Esophagus squamous epithelium (tissue), 5 donors: ENCODE measurements at regions not wholly inside any gene's neighbourhood (a gene's known extent, or its start where the extent isn't known, plus 50 kb on each side); places are given as distances from the start of the nearest gene placed in this dataset.

Source experiments
- DNase-seq: peaks from one replicate; lab custom pipeline; 2025; lab: John Stamatoyannopoulos, UW
- H3K27ac ChIP-seq, 4 donors: fragments of 200-600 bp; sonication (generic); one replicate each; pipeline ENCODE4 v1.5.1; 2016 to 2019; ENCODE audit warnings: mild to moderate bottlenecking in 1 of 4
- H3K27me3 ChIP-seq, 4 donors: fragments of 200-600 bp; sonication (generic); 1 replicate in 3 of 4; 2 replicates in 1 of 4; pipeline versions ENCODE4 v1.5.1 to v1.6.0; 2017 to 2021; ENCODE audit warnings: antibody characterized with exemption in 1 of 4
- H3K36me3 ChIP-seq, 3 donors: fragments of 200-600 bp; sonication (generic); one replicate each; pipeline ENCODE4 v1.5.1; 2016 to 2019
- H3K4me1 ChIP-seq, 3 donors: fragments of 200-600 bp; sonication (generic); one replicate each; pipeline ENCODE4 v1.5.1; 2017 to 2019
- H3K4me3 ChIP-seq, 4 donors: fragments of 200-600 bp; sonication (generic); 1 replicate in 3 of 4; 2 replicates in 1 of 4; pipeline ENCODE4 v1.5.1; 2016 to 2019; ENCODE audit warnings: mild to moderate bottlenecking in 2 of 4, moderate library complexity in 1 of 4
- H3K9me3 ChIP-seq, 3 donors: fragments of 200-600 bp; sonication (generic); one replicate each; pipeline ENCODE4 v1.5.1; 2016 to 2019
- CTCF ChIP-seq, 6 experiments: fragments of 450-650 bp in 4 of 6; fragments of 200-600 bp in 2 of 6; sonication (generic) in 2 of 6; IDR thresholded peaks; one replicate each; pipeline ENCODE4 v1.5.1; 2016 to 2019; ENCODE audit warnings: antibody characterized with exemption in 6 of 6, mild to moderate bottlenecking in 4 of 6, moderate library complexity in 4 of 6
- POLR2A ChIP-seq, 4 donors: fragments of 450-650 bp; IDR thresholded peaks; one replicate each; pipeline ENCODE4 v1.6.1; 2017; ENCODE audit warnings: antibody characterized with exemption in 4 of 4, mild to moderate bottlenecking in 4 of 4, moderate library complexity in 3 of 4
- WGBS, 2 donors: methylation state at CpG; one replicate each; pipeline ENCODE4 v1.1.5; 2018; 5-methylcytosine and 5-hydroxymethylcytosine counted together
- intact Hi-C: fragments of 100-400 bp; cut with DNase I; formaldehyde crosslinking; loops from one replicate; pipeline ENCODE4 v1.15.0; 2022
- donor health status: DM: yes; HTN: yes; CAD: no.

DNA sequence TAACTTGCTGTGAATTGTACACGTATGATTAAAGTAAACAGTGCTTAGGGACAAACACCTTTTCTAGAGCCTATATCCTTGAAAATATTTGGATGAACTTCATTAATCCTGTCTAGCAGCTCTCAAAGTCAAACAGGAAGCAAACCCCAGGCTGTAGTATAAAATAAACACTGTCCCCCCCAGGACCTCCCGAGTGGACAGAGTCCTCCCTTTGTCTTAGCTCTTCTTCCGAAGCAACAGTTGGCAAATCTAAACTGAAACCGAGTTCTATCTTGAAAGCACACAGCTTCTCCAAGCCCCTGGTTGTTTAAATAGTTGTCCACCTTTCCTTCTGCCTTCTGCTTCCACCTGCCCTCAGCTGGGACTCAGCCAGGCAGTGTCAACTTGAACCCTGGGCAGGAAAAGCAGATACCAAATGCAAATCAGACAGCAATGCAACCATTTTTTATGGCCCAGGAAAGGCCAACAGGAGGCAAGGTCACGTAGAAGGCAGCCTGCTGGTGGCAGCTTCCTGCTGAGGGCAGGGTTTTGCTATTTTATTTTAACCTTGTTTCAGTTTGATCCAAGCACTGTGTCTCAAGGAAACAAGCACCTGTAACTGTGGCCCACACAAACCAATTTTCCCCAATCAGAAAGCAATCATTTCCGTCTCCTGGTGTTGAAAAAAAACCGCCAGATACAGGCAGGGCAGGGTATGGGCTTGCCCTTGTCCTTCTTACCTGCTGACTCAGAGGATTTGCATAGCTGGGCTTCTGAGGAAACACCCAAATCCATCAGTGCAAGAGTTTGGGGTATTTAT lies 110.3 kb upstream of the KIT start:
- no peaks in the 10 kb centered on the region for H3K9me3 ChIP-seq
- no peak overlapping the region for H3K4me3 ChIP-seq
- no peaks in the 10 kb centered on the region for H3K36me3 ChIP-seq
- TF ChIP-seq POLR2A (IDR thresholded peaks at IDR 0.05) (no peak), CTCF (IDR thresholded peaks at IDR 0.05) (no peak)
- no peak for DNase-seq
- peak overlapping the region; percentile 8 to 51 (median 26) for H3K27ac ChIP-seq
- 21 to 36% methylated on average over 7 of the region's 7 CpGs for WGBS, 2 donors
- no peaks in the 10 kb centered on the region for H3K27me3 ChIP-seq
- intact Hi-C loops: no loop called here
- peaks cover 12 to 33% (median 18%) of the 10 kb centered on the region in 3 donors for H3K4me1 ChIP-seq

DNA sequence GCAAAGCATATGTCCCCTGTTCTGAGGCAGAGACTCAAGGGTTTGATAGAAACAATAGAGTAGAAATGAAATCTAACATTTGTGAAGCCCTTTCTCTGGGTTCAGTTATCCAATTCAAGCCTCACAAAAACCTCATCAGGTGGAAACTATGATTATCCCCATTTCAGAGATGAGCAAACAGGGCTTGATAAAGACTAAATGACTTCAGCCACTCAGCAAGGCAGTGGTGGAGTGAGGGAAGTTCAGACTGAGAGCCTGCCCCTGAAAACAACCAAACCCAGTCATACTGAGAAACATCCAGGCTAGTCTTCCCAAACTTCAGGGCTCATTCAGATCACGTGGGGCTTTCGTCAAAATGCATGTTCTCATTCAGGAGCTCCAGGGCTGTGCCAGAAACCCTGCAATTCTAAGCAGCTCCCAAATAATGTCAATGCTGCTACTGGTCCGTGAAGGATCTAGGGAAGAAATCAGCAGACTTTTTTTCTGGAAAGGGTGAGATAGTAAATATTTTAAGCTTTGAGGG lies 109.6 kb upstream of the KIT start:
- no peak overlapping the region for H3K4me3 ChIP-seq
- no peaks in the 10 kb centered on the region for H3K27me3 ChIP-seq
- no peak for TF ChIP-seq POLR2A (IDR thresholded peaks at IDR 0.05)
- no peak for TF ChIP-seq CTCF (IDR thresholded peaks at IDR 0.05)
- H3K36me3 ChIP-seq: no peaks in the 10 kb centered on the region
- intact Hi-C loops: no loop called here
- no peak for DNase-seq
- peak overlapping the region in 1 of 4 donors; percentile 40 for H3K27ac ChIP-seq
- H3K9me3 ChIP-seq: no peaks in the 10 kb centered on the region
- H3K4me1 ChIP-seq: peaks cover 12 to 33% (median 18%) of the 10 kb centered on the region in 3 donors
- WGBS, 2 donors: 56 to 75% methylated on average over 2 to 3 of the region's 3 CpGs

GRCh38 chr4:54548831-54549460 lies 108.8 kb upstream of the KIT start:
- WGBS, 2 donors: 86 to 88% methylated on average over 9 of the region's 9 CpGs
- Histone ChIP-seq H3K27ac (no peak overlapping the region), H3K9me3 (no peaks in the 10 kb centered on the region), H3K27me3 (no peaks in the 10 kb centered on the region), H3K4me3 (no peak overlapping the region), H3K36me3 (no peaks in the 10 kb centered on the region), H3K4me1 (peaks cover 12 to 33% (median 18%) of the 10 kb centered on the region in 3 donors)
- intact Hi-C loops: no loop called here
- TF ChIP-seq POLR2A (IDR thresholded peaks at IDR 0.05) (no peak), CTCF (IDR thresholded peaks at IDR 0.05) (no peak)
- DNase-seq: no peak

GRCh38 chr4:54550395-54551171 lies 107.2 kb upstream of the KIT start:
- TF ChIP-seq POLR2A (IDR thresholded peaks at IDR 0.05) (no peak), CTCF (IDR thresholded peaks at IDR 0.05) (no peak)
- H3K4me1 ChIP-seq: peaks cover 12 to 28% (median 16%) of the 10 kb centered on the region in 3 donors
- no peaks in the 10 kb centered on the region for H3K27me3 ChIP-seq
- no peak overlapping the region for H3K4me3 ChIP-seq
- no peak for DNase-seq
- 48 to 61% methylated on average over 8 of the region's 8 CpGs for WGBS, 2 donors
- H3K27ac ChIP-seq: no peak overlapping the region
- intact Hi-C loops: no loop called here
- no peaks in the 10 kb centered on the region for H3K36me3 ChIP-seq
- no peaks in the 10 kb centered on the region for H3K9me3 ChIP-seq
